ENCODE measurements at regions not wholly inside any gene's neighbourhood (a gene's known extent, or its start where the extent isn't known, plus 50 kb on each side); places are given as distances from the start of the nearest gene placed in this dataset.

DNA sequence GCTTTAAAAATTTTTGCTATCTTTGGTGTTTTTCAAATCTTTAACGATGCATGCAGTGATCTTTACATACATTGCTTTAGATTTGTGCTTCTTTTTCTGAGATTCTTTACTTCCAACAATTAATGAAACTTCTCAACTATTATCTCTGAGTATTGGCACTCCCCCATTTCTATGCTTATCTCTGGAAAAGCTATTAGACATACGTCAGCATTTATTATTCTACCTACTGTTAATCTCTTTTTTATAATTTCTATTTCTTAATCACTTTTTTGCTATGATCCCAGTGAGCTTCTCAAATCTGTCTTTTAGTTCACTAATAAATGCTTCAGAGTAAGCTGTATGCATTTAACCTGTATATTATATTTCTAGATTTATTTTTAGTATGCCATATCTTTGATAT is 264.2 kb upstream of the TFAP2D start:
- no peaks in the 10 kb centered on the region for H3K27me3 ChIP-seq (ENCODE audit: control insufficient read depth in 3 of 3, insufficient read depth in 3 of 3, low read depth in 1 of 3, low read length in 3 of 3)
- no peak overlapping the region for H2BK5ac ChIP-seq (ENCODE audit: low read length)
- H2AFZ ChIP-seq (ENCODE audit: low read length): no peak overlapping the region
- H3K27ac ChIP-seq (replicated peaks; ENCODE audit: low read length): no peak overlapping the region
- no peak overlapping the region for H3K14ac ChIP-seq (ENCODE audit: low read length)
- H2BK120ac ChIP-seq (ENCODE audit: low read depth, low read length): no peak overlapping the region
- no peaks in the 10 kb centered on the region for H3K36me3 ChIP-seq (replicated peaks in 1 of 2; ENCODE audit: control insufficient read depth in 2 of 2, insufficient read depth in 2 of 2, low read length in 2 of 2)
- no peak overlapping the region for H3K4ac ChIP-seq (ENCODE audit: low read length)
- H4K8ac ChIP-seq (ENCODE audit: low read depth, low read length): no peak overlapping the region
- DNase-seq (ENCODE audit: low spot score): no peak
- no peak overlapping the region for H2BK15ac ChIP-seq (ENCODE audit: low read length)
- no peak overlapping the region for H2BK12ac ChIP-seq (ENCODE audit: low read length)
- H3K18ac ChIP-seq (ENCODE audit: low read length): no peak overlapping the region
- H3K9me3 ChIP-seq (replicated peaks in 1 of 2; ENCODE audit: control insufficient read depth in 2 of 2, insufficient read depth in 1 of 2, low read depth in 1 of 2, low read length in 2 of 2): no peaks in the 10 kb centered on the region
- no peak overlapping the region for H3K9ac ChIP-seq (ENCODE audit: low read depth, low read length, poor library complexity)
- H3K79me1 ChIP-seq (ENCODE audit: low read depth, low read length): no peaks in the 10 kb centered on the region
- no peak overlapping the region for H4K91ac ChIP-seq (ENCODE audit: low read depth, low read length, poor library complexity)
- H2AK5ac ChIP-seq (ENCODE audit: low read depth, low read length): no peak overlapping the region
- no peak overlapping the region for H3K23ac ChIP-seq (ENCODE audit: low read depth, low read length, poor library complexity)
- H3K4me3 ChIP-seq (ENCODE audit: low read length in 2 of 2): no peak overlapping the region
- no peak overlapping the region for H3K4me2 ChIP-seq (ENCODE audit: insufficient read depth, low read length, poor library complexity, severe bottlenecking)
- H3K4me1 ChIP-seq (ENCODE audit: control insufficient read depth in 2 of 2, insufficient read depth in 1 of 2, low read depth in 1 of 2, low read length in 2 of 2): peaks cover 0 to 2% of the 10 kb centered on the region in 2 donors
- WGBS, 2 donors (ENCODE audit: extremely low coverage in 2 of 2, insufficient read length in 2 of 2, insufficient replicate concordance in 1 of 2): no CpG with 5 or more reads among the region's 2 CpGs

DNA sequence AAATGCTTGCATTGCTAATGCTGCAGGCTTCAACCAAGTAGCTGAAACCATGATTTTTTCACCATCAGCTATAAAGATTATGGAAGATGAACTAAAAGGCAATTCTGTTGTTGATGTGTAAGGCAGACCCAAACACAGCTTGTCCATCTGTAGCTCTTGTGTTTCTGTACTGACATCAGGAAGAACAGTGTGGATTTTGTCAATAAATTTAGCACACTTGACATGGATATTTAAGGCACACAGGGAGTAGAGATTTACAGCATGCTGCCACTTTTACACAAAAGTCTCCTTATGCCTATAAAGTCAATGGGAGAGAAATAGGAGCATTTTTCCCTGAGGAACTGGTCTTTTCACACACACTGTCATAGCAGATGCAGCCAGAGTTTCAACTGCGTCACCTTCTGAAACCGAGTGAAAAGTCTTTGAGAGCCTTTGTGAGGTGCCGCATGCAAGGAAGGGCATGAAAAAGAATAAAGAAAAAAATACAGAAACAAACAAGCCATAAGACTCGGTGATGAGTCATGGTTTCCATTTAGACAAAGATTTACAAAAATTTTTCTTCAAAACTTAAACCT is 261.4 kb upstream of the TFAP2D start:
- no peak for DNase-seq (ENCODE audit: low spot score)
- Histone ChIP-seq H2BK12ac (ENCODE audit: low read length) (no peak overlapping the region), H3K23ac (ENCODE audit: low read depth, low read length, poor library complexity) (no peak overlapping the region), H3K27ac (replicated peaks; ENCODE audit: low read length) (no peak overlapping the region), H3K36me3 (replicated peaks in 1 of 2; ENCODE audit: control insufficient read depth in 2 of 2, insufficient read depth in 2 of 2, low read length in 2 of 2) (no peaks in the 10 kb centered on the region), H3K4me2 (ENCODE audit: insufficient read depth, low read length, poor library complexity, severe bottlenecking) (no peak overlapping the region), H2BK5ac (ENCODE audit: low read length) (no peak overlapping the region), H3K4ac (ENCODE audit: low read length) (no peak overlapping the region), H2BK15ac (ENCODE audit: low read length) (no peak overlapping the region), H3K9ac (ENCODE audit: low read depth, low read length, poor library complexity) (no peak overlapping the region), H2AK5ac (ENCODE audit: low read depth, low read length) (no peak overlapping the region), H3K4me1 (ENCODE audit: control insufficient read depth in 2 of 2, insufficient read depth in 1 of 2, low read depth in 1 of 2, low read length in 2 of 2) (peaks cover 0 to 2% of the 10 kb centered on the region in 2 donors), H3K9me3 (replicated peaks in 1 of 2; ENCODE audit: control insufficient read depth in 2 of 2, insufficient read depth in 1 of 2, low read depth in 1 of 2, low read length in 2 of 2) (no peaks in the 10 kb centered on the region), H3K14ac (ENCODE audit: low read length) (no peak overlapping the region), H2BK120ac (ENCODE audit: low read depth, low read length) (no peak overlapping the region), H2AFZ (ENCODE audit: low read length) (no peak overlapping the region), H3K18ac (ENCODE audit: low read length) (no peak overlapping the region), H3K27me3 (ENCODE audit: control insufficient read depth in 3 of 3, insufficient read depth in 3 of 3, low read depth in 1 of 3, low read length in 3 of 3) (no peaks in the 10 kb centered on the region), H4K91ac (ENCODE audit: low read depth, low read length, poor library complexity) (no peak overlapping the region), H3K4me3 (ENCODE audit: low read length in 2 of 2) (no peak overlapping the region), H4K8ac (ENCODE audit: low read depth, low read length) (no peak overlapping the region), H3K79me1 (ENCODE audit: low read depth, low read length) (no peaks in the 10 kb centered on the region)
- WGBS, 2 donors (ENCODE audit: extremely low coverage in 2 of 2, insufficient read length in 2 of 2, insufficient replicate concordance in 1 of 2): no CpG with 5 or more reads among the region's 4 CpGs

- H3K27me3 ChIP-seq (ENCODE audit: control insufficient read depth in 3 of 3, insufficient read depth in 3 of 3, low read depth in 1 of 3, low read length in 3 of 3): no peaks in the 10 kb centered on the region
- no peak overlapping the region for H3K27ac ChIP-seq (replicated peaks; ENCODE audit: low read length)
- no CpG with 5 or more reads among the region's 7 CpGs for WGBS, 2 donors (ENCODE audit: extremely low coverage in 2 of 2, insufficient read length in 2 of 2, insufficient replicate concordance in 1 of 2)
- no peak for DNase-seq (ENCODE audit: low spot score)
- no peaks in the 10 kb centered on the region for H3K79me1 ChIP-seq (ENCODE audit: low read depth, low read length)
- H3K9me3 ChIP-seq (replicated peaks in 1 of 2; ENCODE audit: control insufficient read depth in 2 of 2, insufficient read depth in 1 of 2, low read depth in 1 of 2, low read length in 2 of 2): no peaks in the 10 kb centered on the region
- no peak overlapping the region for H3K14ac ChIP-seq (ENCODE audit: low read length)
- H3K4me3 ChIP-seq (ENCODE audit: low read length in 2 of 2): no peak overlapping the region
- H2BK120ac ChIP-seq (ENCODE audit: low read depth, low read length): no peak overlapping the region
- H2BK15ac ChIP-seq (ENCODE audit: low read length): no peak overlapping the region
- H2AK5ac ChIP-seq (ENCODE audit: low read depth, low read length): no peak overlapping the region
- H2BK5ac ChIP-seq (ENCODE audit: low read length): no peak overlapping the region
- H3K9ac ChIP-seq (ENCODE audit: low read depth, low read length, poor library complexity): no peak overlapping the region
- no peak overlapping the region for H4K8ac ChIP-seq (ENCODE audit: low read depth, low read length)
- no peaks in the 10 kb centered on the region for H3K36me3 ChIP-seq (replicated peaks in 1 of 2; ENCODE audit: control insufficient read depth in 2 of 2, insufficient read depth in 2 of 2, low read length in 2 of 2)
- peaks cover 0 to 2% of the 10 kb centered on the region in 2 donors for H3K4me1 ChIP-seq (ENCODE audit: control insufficient read depth in 2 of 2, insufficient read depth in 1 of 2, low read depth in 1 of 2, low read length in 2 of 2)
- no peak overlapping the region for H3K18ac ChIP-seq (ENCODE audit: low read length)
- no peak overlapping the region for H3K4ac ChIP-seq (ENCODE audit: low read length)
- H2AFZ ChIP-seq (ENCODE audit: low read length): no peak overlapping the region
- H3K4me2 ChIP-seq (ENCODE audit: insufficient read depth, low read length, poor library complexity, severe bottlenecking): no peak overlapping the region
- H2BK12ac ChIP-seq (ENCODE audit: low read length): no peak overlapping the region
- H4K91ac ChIP-seq (ENCODE audit: low read depth, low read length, poor library complexity): no peak overlapping the region
- no peak overlapping the region for H3K23ac ChIP-seq (ENCODE audit: low read depth, low read length, poor library complexity)
These were observed 258.3 kb upstream of the TFAP2D start for GRCh38 chr6:50455029-50455428.

DNA sequence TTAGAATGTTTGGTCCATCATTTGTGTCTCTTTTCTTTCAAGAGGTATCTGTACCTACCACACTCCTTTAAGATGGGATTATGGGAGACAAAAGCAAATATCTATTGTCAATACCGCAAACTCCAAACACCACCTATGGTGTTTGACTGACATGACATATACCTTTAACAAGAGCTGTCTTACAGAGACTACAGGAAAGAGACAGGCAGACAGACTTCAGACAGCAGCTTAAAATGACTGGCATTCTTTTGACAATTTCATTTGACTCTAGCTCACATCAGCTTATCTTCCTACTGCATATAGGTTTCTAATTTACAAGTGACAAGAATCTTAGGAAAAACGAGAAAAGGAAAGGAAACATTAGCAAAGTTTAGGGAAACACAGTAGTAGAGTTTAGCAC is 256.0 kb upstream of the TFAP2D start:
- H3K27ac ChIP-seq (replicated peaks; ENCODE audit: low read length): no peak overlapping the region
- no peaks in the 10 kb centered on the region for H3K4me1 ChIP-seq (ENCODE audit: control insufficient read depth in 2 of 2, insufficient read depth in 1 of 2, low read depth in 1 of 2, low read length in 2 of 2)
- H2AK5ac ChIP-seq (ENCODE audit: low read depth, low read length): no peak overlapping the region
- no peak overlapping the region for H2AFZ ChIP-seq (ENCODE audit: low read length)
- H3K9me3 ChIP-seq (replicated peaks in 1 of 2; ENCODE audit: control insufficient read depth in 2 of 2, insufficient read depth in 1 of 2, low read depth in 1 of 2, low read length in 2 of 2): no peaks in the 10 kb centered on the region
- no peak overlapping the region for H2BK120ac ChIP-seq (ENCODE audit: low read depth, low read length)
- no peak overlapping the region for H3K9ac ChIP-seq (ENCODE audit: low read depth, low read length, poor library complexity)
- no CpG with 5 or more reads among the region's 2 CpGs for WGBS, 2 donors (ENCODE audit: extremely low coverage in 2 of 2, insufficient read length in 2 of 2, insufficient replicate concordance in 1 of 2)
- H3K79me1 ChIP-seq (ENCODE audit: low read depth, low read length): no peaks in the 10 kb centered on the region
- H3K18ac ChIP-seq (ENCODE audit: low read length): no peak overlapping the region
- H3K14ac ChIP-seq (ENCODE audit: low read length): no peak overlapping the region
- no peak overlapping the region for H4K8ac ChIP-seq (ENCODE audit: low read depth, low read length)
- H3K36me3 ChIP-seq (replicated peaks in 1 of 2; ENCODE audit: control insufficient read depth in 2 of 2, insufficient read depth in 2 of 2, low read length in 2 of 2): no peaks in the 10 kb centered on the region
- no peak overlapping the region for H3K23ac ChIP-seq (ENCODE audit: low read depth, low read length, poor library complexity)
- no peak overlapping the region for H4K91ac ChIP-seq (ENCODE audit: low read depth, low read length, poor library complexity)
- no peak overlapping the region for H3K4me3 ChIP-seq (ENCODE audit: low read length in 2 of 2)
- no peak overlapping the region for H3K4ac ChIP-seq (ENCODE audit: low read length)
- no peak for DNase-seq (ENCODE audit: low spot score)
- no peaks in the 10 kb centered on the region for H3K27me3 ChIP-seq (ENCODE audit: control insufficient read depth in 3 of 3, insufficient read depth in 3 of 3, low read depth in 1 of 3, low read length in 3 of 3)
- H2BK15ac ChIP-seq (ENCODE audit: low read length): no peak overlapping the region
- H2BK5ac ChIP-seq (ENCODE audit: low read length): no peak overlapping the region
- H2BK12ac ChIP-seq (ENCODE audit: low read length): no peak overlapping the region
- no peak overlapping the region for H3K4me2 ChIP-seq (ENCODE audit: insufficient read depth, low read length, poor library complexity, severe bottlenecking)

All from neuronal stem cell (in vitro differentiated cells).